Fibroblast of gingiva (primary cell): ENCODE measurements at regions not wholly inside any gene's neighbourhood (a gene's known extent, or its start where the extent isn't known, plus 50 kb on each side); places are given as distances from the start of the nearest gene placed in this dataset.

ENCODE experiments used
- DNase-seq: peaks from one replicate; pipeline ENCODE4 v3.0.0-alpha.2; 2011; ENCODE audit warnings: low read depth

DNA sequence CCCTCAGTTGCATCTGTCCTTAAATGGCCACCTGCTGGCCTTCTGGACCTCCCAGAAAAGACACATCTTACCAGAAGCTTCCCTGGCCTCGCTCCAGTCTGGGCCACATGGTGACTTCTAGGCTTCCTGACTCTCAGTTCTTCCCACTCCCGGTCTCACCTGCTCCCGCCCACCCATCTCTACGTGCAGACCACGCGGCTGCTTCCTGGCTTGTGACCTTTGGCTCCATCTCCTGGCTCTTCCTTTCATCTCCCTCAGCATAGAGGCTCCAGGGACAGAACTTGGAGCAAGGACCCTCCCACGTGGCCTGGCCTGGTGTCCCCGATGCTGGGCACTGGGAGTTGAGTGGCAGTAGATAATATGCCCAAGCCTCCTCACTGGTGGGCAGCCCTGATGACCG is 124.9 kb upstream of the IRF2BP2 start:
- DNase-seq, result no peak

DNA sequence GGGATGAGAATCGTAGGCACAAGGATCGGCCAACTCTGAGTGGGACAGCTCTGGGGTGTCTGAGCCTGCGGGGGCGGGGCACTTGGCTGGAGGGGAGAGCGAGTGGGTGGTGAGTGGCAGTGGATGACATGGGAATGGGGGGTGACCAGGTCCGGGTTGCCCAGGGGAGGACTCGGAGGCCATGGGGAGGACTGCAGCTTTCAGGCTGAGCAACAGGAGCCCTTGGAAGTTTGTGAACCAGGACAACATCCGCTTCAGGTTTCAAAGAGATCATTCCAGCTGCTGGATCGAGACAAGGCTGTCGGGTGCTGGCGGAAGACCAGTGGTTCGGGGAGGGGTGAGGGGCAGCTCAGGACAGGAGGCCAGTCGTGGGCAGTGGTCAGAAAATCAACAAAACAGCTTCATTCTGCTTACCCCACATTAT is 124.4 kb upstream of the IRF2BP2 start:
- no peak for DNase-seq

- DNase-seq, result no peak
Measured at GRCh38 chr1:234733427-234733826, 123.4 kb upstream of the IRF2BP2 start.

DNA sequence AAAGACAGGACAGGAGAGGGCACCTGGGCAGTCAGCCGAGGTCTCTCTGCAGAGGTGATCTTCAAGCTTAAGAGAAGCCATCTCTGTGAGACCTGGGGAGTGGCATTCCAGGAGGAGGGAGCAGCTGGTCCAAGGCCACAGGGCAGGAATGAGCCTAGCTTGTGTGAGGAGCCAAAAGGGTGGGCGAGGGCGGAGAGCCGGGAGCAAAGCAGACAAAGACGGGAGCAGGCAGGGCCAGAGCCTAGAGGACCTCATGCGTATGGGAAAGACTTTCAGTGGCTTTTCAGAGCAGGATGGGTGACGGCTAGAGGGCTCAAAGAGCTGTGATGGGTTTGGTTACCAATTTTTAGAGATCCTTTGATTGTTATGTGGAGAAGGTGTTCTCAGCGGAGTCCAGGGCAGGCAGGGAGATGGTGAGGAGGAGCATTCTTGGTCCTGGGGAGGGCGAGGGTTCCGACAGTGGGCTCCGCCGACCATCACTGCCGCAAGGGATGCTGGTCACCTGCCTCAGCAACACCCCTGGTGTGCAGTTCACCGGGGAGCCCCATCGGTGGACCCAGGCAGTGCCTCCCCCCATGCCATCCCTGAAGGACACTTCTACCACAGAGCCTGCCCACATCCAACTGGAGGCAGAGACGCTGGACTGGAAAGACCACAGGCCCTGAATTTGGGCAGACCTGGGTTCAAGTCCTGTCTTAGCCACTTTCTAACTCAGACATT is 122.9 kb upstream of the IRF2BP2 start:
- DNase-seq, result no peak

- no peak for DNase-seq
Measured at GRCh38 chr1:234732260-234732659, 122.3 kb upstream of the IRF2BP2 start.

- DNase-seq, result no peak
Measured at GRCh38 chr1:234731569-234732085, 121.6 kb upstream of the IRF2BP2 start.

- no peak for DNase-seq
Measured at GRCh38 chr1:234730770-234731568, 121.0 kb upstream of the IRF2BP2 start.

DNA sequence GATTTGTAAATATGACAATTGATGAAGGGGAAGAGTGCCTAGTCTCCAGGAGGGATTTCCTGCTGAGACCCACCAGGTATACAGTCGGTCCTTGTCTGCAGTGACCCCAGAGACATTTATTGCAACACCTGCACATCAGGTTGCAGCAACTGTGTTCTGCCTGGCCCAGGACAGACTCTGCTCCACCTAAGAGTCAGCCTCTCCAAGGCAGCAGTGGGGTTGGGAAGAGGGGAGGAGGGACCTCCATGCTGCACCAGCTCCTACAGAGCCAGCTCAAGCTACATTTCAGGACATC is 120.4 kb upstream of the IRF2BP2 start:
- no peak for DNase-seq

DNA sequence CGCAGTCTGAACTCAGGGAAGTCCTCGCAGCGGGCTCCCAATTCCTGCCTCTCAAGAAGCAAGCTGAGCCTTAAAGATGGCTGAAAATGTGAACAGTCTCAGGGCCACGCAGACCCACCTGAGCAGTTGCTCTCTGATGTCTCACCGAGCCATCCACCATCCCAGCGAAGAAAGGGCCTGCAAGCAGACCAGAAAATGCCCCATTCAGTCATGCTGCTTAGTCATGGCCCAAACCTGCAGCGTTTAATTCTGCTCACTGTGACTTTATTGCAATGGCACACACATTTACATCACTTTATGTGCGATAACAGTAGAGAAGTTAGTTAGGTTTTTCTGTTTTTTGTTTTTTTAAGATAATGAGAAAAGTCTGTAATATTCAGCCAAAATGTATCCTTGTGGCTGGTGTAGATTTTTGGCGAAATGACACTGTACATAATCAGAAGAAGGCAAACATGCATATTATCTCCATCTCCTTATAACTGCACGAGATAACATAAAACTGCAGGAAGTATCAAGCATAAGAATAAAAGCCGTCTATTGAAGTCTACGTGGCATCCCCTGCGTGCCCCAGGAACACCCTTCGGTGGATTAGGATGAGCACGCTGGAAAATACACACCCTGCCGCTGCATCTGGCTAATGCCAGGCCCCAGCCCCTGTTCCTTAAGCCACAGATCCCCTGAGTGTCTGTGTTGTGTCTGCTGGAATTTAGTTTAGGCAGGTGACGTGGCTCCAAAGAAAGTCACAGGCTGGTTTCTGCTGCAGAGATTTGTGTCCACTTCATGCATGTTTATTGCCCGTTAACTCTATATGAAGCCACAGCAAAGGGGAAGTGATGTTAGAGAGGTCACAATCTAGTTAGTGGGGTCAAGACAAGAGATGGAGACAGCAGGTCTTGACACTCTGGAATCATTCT is 119.8 kb upstream of the IRF2BP2 start:
- DNase-seq, result no peak

GRCh38 chr1:234728740-234729139 is 118.8 kb upstream of the IRF2BP2 start:
- DNase-seq, result no peak

DNA sequence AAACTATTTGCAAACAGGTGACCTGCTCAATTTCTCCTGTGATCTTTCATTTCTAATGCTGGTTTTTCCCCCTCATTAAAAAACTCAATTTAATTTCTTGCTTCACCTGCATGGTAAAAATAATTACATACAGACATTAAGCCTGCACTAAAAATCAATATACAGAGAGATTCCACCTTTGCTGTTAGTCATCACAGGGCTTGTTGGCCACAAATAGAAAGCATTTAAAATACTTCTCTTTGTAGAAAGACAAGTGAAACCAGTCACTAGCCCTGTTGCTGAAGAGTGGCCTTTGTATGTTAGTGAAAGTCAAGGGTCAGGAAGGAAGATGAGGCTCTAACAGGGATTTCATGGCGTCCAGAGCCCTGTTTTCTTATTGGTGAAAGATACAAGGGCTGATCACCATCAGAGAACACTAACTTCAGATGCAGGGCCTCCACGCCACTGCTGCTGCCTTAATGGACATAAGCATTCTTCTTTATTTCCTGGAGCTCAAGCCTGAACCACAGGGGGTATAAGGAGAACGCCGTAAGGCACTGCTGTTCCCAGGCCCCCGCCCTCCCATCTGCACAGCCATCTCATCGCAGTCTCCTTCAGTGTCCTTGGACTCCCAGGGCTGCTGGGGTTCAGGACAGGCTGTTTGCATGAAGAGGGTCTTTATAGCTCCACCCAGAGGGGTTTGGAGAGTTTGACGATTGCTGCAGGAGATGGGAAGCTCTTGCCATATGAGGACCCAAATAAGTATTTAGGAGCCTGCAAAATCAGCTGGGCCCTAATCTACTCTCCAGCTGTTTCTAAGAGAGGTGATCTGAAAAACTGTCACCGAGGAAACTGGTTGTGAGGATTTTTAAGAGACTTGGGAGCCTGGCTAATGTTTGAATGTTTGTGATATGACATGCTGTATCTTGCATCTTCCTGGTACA is 117.3 kb upstream of the IRF2BP2 start:
- DNase-seq, result no peak

GRCh38 chr1:234726359-234726943 is 116.5 kb upstream of the IRF2BP2 start:
- no peak for DNase-seq

DNA sequence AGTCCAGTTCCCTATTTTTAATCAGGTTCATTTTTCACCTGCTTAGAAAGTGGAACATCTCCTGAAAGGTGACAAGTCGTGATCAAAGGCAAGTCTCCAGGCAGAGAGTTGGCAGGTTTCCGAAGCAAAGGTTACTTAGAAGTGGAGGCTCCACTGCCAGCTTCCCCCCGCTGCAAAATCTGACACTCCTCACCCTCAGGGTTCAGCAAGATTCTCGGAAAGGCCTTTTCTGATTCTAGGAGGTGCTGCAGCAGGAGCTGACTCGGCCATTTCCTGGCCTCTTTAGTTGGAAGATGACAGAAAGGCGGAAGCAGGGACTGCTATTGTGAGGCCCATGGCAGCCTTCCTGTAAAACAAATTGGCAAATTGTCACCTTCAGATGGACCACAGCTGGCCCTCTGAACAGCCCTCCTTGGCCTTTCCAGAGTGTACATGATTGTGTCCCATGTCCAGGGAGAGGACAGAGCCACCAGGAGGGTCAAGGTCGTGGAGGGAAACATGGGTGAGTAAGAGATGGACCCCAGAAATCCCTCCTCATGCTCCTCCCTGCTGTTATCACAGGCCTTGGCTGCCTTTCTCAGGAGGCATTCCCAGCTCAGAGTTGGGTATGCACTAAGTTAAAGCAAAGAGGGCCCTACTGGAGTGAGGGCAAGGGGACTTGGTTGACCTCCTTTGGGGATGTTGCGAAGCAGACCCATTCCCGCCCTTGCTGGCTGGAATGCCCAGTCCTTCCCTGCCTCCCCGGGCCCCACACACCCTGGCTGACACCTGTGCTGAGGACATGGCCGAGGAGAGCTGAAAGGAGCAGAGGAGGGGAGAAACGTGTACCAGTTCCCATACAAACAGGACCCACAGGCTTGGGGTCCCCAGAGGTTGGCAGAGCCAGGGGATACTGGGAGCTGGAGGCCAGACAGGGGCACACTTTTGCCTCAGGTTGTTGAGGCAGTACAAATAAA is 115.5 kb upstream of the IRF2BP2 start:
- DNase-seq, result no peak

- DNase-seq, result no peak
Measured at GRCh38 chr1:234724516-234725176, 114.7 kb upstream of the IRF2BP2 start.

DNA sequence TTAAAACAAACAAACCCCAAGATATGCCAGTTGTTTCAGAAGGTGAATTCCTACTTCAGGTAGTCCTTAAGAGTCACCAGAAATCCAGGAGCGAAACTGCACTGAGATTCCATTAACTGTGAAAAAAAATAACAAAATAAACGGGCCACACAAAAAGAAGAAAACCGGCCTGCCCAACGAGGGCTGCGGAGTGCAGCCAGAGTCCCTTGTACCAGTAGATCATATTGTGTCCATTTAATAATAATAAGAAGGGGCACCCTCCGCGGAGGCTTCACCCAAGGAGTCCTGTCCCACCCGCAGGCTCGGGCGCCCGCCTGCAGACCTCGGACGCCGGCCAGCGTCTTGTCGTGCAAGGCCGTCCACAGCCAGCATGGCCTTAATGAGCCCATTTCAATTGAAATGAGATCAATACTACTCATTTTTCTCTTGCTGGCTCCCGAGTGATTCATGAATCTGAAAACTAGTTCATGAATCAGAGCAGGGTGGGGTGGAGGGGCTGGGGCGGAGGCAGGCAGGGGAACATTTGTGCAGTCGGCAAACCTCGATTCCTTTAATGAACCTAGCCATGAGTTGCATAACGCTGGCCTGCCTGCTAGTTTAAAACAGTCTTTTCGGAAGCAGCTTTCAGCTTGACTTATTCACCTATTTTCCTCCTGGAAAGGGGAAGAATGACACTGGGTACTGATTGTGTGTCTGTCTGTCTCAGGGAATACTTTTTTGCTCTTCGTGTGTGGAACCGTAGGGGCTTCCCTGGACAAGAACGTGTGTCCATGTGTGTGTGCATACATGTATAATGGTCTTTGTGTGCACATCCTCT is 113.1 kb upstream of the IRF2BP2 start:
- DNase-seq, result peak; percentile 84

- no peak for DNase-seq
Measured at GRCh38 chr1:234722270-234722704, 112.3 kb upstream of the IRF2BP2 start.

GRCh38 chr1:234721476-234722269 is 111.7 kb upstream of the IRF2BP2 start:
- DNase-seq, result peak; percentile 86
